ENCODE measurements at regions not wholly inside any gene's neighbourhood (a gene's known extent, or its start where the extent isn't known, plus 50 kb on each side); places are given as distances from the start of the nearest gene placed in this dataset.
"Not testable (repeated sequence)": the region's sequence is repeated elsewhere in the genome, so short reads cannot be mapped to it uniquely, and the experiment has no call there.

- Histone ChIP-seq H3K4me3 (ENCODE audit: control insufficient read depth in 1 of 7, extremely low read depth in 1 of 7, insufficient read depth in 4 of 7, low read depth in 2 of 7, low read length in 6 of 7) (no peak overlapping the region), H3K27me3 (replicated peaks in 2 of 5; ENCODE audit: control insufficient read depth in 4 of 5, insufficient read depth in 5 of 5, low read length in 4 of 5) (no peaks in the 10 kb centered on the region), H3K36me3 (ENCODE audit: control insufficient read depth in 4 of 4, insufficient read depth in 4 of 4, low read length in 3 of 4) (no peaks in the 10 kb centered on the region), H3K9me3 (ENCODE audit: control extremely low read depth in 1 of 5, control insufficient read depth in 4 of 5, insufficient read depth in 2 of 5, low read depth in 1 of 5, low read length in 4 of 5) (no peaks in the 10 kb centered on the region), H3K4me1 (ENCODE audit: control extremely low read depth in 1 of 4, control insufficient read depth in 4 of 4, insufficient read depth in 4 of 4, low read length in 3 of 4) (no peaks in the 10 kb centered on the region), H3K27ac (ENCODE audit: insufficient read depth in 1 of 2, low read depth in 1 of 2, low read length in 2 of 2, poor library complexity in 1 of 2, severe bottlenecking in 2 of 2) (no peak overlapping the region)
- ChIA-PET CTCF (no interaction called here), POLR2A (no interaction called here)
- no CpG with 5 or more reads among the region's 2 CpGs for WGBS (ENCODE audit: insufficient coverage)
- no peak for DNase-seq
Observed at GRCh38 chr14:27862684-27863083, 903.9 kb upstream of the FOXG1 start.

- no peaks in the 10 kb centered on the region for H3K36me3 ChIP-seq (ENCODE audit: control insufficient read depth in 4 of 4, insufficient read depth in 4 of 4, low read length in 3 of 4)
- 88% methylated on average over 5 of the region's 8 CpGs for WGBS (ENCODE audit: insufficient coverage)
- H3K4me3 ChIP-seq (ENCODE audit: control insufficient read depth in 1 of 7, extremely low read depth in 1 of 7, insufficient read depth in 4 of 7, low read depth in 2 of 7, low read length in 6 of 7): no peak overlapping the region
- H3K4me1 ChIP-seq (ENCODE audit: control extremely low read depth in 1 of 4, control insufficient read depth in 4 of 4, insufficient read depth in 4 of 4, low read length in 3 of 4): no peaks in the 10 kb centered on the region
- no peaks in the 10 kb centered on the region for H3K27me3 ChIP-seq (replicated peaks in 2 of 5; ENCODE audit: control insufficient read depth in 4 of 5, insufficient read depth in 5 of 5, low read length in 4 of 5)
- H3K27ac ChIP-seq (ENCODE audit: insufficient read depth in 1 of 2, low read depth in 1 of 2, low read length in 2 of 2, poor library complexity in 1 of 2, severe bottlenecking in 2 of 2): no peak overlapping the region
- no peaks in the 10 kb centered on the region for H3K9me3 ChIP-seq (ENCODE audit: control extremely low read depth in 1 of 5, control insufficient read depth in 4 of 5, insufficient read depth in 2 of 5, low read depth in 1 of 5, low read length in 4 of 5)
- DNase-seq: no peak
- ChIA-PET CTCF (no interaction called here), POLR2A (no interaction called here)
Observed at GRCh38 chr14:27863166-27863565, 903.4 kb upstream of the FOXG1 start.

- Histone ChIP-seq H3K27me3 (replicated peaks in 2 of 5; ENCODE audit: control insufficient read depth in 4 of 5, insufficient read depth in 5 of 5, low read length in 4 of 5) (no peaks in the 10 kb centered on the region), H3K4me1 (ENCODE audit: control extremely low read depth in 1 of 4, control insufficient read depth in 4 of 4, insufficient read depth in 4 of 4, low read length in 3 of 4) (no peaks in the 10 kb centered on the region), H3K27ac (ENCODE audit: insufficient read depth in 1 of 2, low read depth in 1 of 2, low read length in 2 of 2, poor library complexity in 1 of 2, severe bottlenecking in 2 of 2) (no peak overlapping the region), H3K9me3 (ENCODE audit: control extremely low read depth in 1 of 5, control insufficient read depth in 4 of 5, insufficient read depth in 2 of 5, low read depth in 1 of 5, low read length in 4 of 5) (no peaks in the 10 kb centered on the region), H3K36me3 (ENCODE audit: control insufficient read depth in 4 of 4, insufficient read depth in 4 of 4, low read length in 3 of 4) (no peaks in the 10 kb centered on the region), H3K4me3 (ENCODE audit: control insufficient read depth in 1 of 7, extremely low read depth in 1 of 7, insufficient read depth in 4 of 7, low read depth in 2 of 7, low read length in 6 of 7) (no peak overlapping the region)
- no peak for DNase-seq
- ChIA-PET CTCF (no interaction called here), POLR2A (no interaction called here)
Observed at GRCh38 chr14:27881063-27881462, 885.5 kb upstream of the FOXG1 start.

GRCh38 chr14:27881646-27882045, 884.9 kb upstream of the FOXG1 start:
- H3K27me3 ChIP-seq (replicated peaks in 2 of 5; ENCODE audit: control insufficient read depth in 4 of 5, insufficient read depth in 5 of 5, low read length in 4 of 5): no peaks in the 10 kb centered on the region
- H3K9me3 ChIP-seq (ENCODE audit: control extremely low read depth in 1 of 5, control insufficient read depth in 4 of 5, insufficient read depth in 2 of 5, low read depth in 1 of 5, low read length in 4 of 5): no peaks in the 10 kb centered on the region
- H3K27ac ChIP-seq (ENCODE audit: insufficient read depth in 1 of 2, low read depth in 1 of 2, low read length in 2 of 2, poor library complexity in 1 of 2, severe bottlenecking in 2 of 2): no peak overlapping the region
- no peaks in the 10 kb centered on the region for H3K36me3 ChIP-seq (ENCODE audit: control insufficient read depth in 4 of 4, insufficient read depth in 4 of 4, low read length in 3 of 4)
- H3K4me1 ChIP-seq (ENCODE audit: control extremely low read depth in 1 of 4, control insufficient read depth in 4 of 4, insufficient read depth in 4 of 4, low read length in 3 of 4): no peaks in the 10 kb centered on the region
- ChIA-PET POLR2A (no interaction called here), CTCF (no interaction called here)
- no peak overlapping the region for H3K4me3 ChIP-seq (ENCODE audit: control insufficient read depth in 1 of 7, extremely low read depth in 1 of 7, insufficient read depth in 4 of 7, low read depth in 2 of 7, low read length in 6 of 7)
- WGBS (ENCODE audit: insufficient coverage): 59% methylated on average over 3 of the region's 4 CpGs
- DNase-seq: no peak

- H3K4me3 ChIP-seq (ENCODE audit: control insufficient read depth in 1 of 7, extremely low read depth in 1 of 7, insufficient read depth in 4 of 7, low read depth in 2 of 7, low read length in 6 of 7): no peak overlapping the region
- POLR2A ChIA-PET: no interaction called here
- no peaks in the 10 kb centered on the region for H3K36me3 ChIP-seq (ENCODE audit: control insufficient read depth in 4 of 4, insufficient read depth in 4 of 4, low read length in 3 of 4)
- H3K27me3 ChIP-seq (replicated peaks in 2 of 5; ENCODE audit: control insufficient read depth in 4 of 5, insufficient read depth in 5 of 5, low read length in 4 of 5): no peaks in the 10 kb centered on the region
- no peak for DNase-seq
- 100% methylated on average over 1 of the region's 1 CpG for WGBS (ENCODE audit: insufficient coverage)
- H3K4me1 ChIP-seq (ENCODE audit: control extremely low read depth in 1 of 4, control insufficient read depth in 4 of 4, insufficient read depth in 4 of 4, low read length in 3 of 4): no peaks in the 10 kb centered on the region
- H3K9me3 ChIP-seq (ENCODE audit: control extremely low read depth in 1 of 5, control insufficient read depth in 4 of 5, insufficient read depth in 2 of 5, low read depth in 1 of 5, low read length in 4 of 5): no peaks in the 10 kb centered on the region
- CTCF ChIA-PET: no interaction called here
- H3K27ac ChIP-seq (ENCODE audit: insufficient read depth in 1 of 2, low read depth in 1 of 2, low read length in 2 of 2, poor library complexity in 1 of 2, severe bottlenecking in 2 of 2): no peak overlapping the region
Observed at GRCh38 chr14:27886256-27886655, 880.3 kb upstream of the FOXG1 start.

- H3K27ac ChIP-seq (ENCODE audit: insufficient read depth in 1 of 2, low read depth in 1 of 2, low read length in 2 of 2, poor library complexity in 1 of 2, severe bottlenecking in 2 of 2): no peak overlapping the region
- H3K4me1 ChIP-seq (ENCODE audit: control extremely low read depth in 1 of 4, control insufficient read depth in 4 of 4, insufficient read depth in 4 of 4, low read length in 3 of 4): no peaks in the 10 kb centered on the region
- no peaks in the 10 kb centered on the region for H3K36me3 ChIP-seq (ENCODE audit: control insufficient read depth in 4 of 4, insufficient read depth in 4 of 4, low read length in 3 of 4)
- no peak overlapping the region for H3K4me3 ChIP-seq (ENCODE audit: control insufficient read depth in 1 of 7, extremely low read depth in 1 of 7, insufficient read depth in 4 of 7, low read depth in 2 of 7, low read length in 6 of 7)
- no peak for DNase-seq
- no peaks in the 10 kb centered on the region for H3K9me3 ChIP-seq (ENCODE audit: control extremely low read depth in 1 of 5, control insufficient read depth in 4 of 5, insufficient read depth in 2 of 5, low read depth in 1 of 5, low read length in 4 of 5)
- ChIA-PET POLR2A (no interaction called here), CTCF (no interaction called here)
- WGBS (ENCODE audit: insufficient coverage): 87% methylated on average over 2 of the region's 3 CpGs
- H3K27me3 ChIP-seq (replicated peaks in 2 of 5; ENCODE audit: control insufficient read depth in 4 of 5, insufficient read depth in 5 of 5, low read length in 4 of 5): no peaks in the 10 kb centered on the region
Observed at GRCh38 chr14:27890259-27890658, 876.3 kb upstream of the FOXG1 start.

- H3K9me3 ChIP-seq (ENCODE audit: control extremely low read depth in 1 of 5, control insufficient read depth in 4 of 5, insufficient read depth in 2 of 5, low read depth in 1 of 5, low read length in 4 of 5); H3K27me3 ChIP-seq (replicated peaks in 2 of 5; ENCODE audit: control insufficient read depth in 4 of 5, insufficient read depth in 5 of 5, low read length in 4 of 5); CTCF ChIA-PET; POLR2A ChIA-PET; H3K27ac ChIP-seq (ENCODE audit: insufficient read depth in 1 of 2, low read depth in 1 of 2, low read length in 2 of 2, poor library complexity in 1 of 2, severe bottlenecking in 2 of 2); H3K36me3 ChIP-seq (ENCODE audit: control insufficient read depth in 4 of 4, insufficient read depth in 4 of 4, low read length in 3 of 4); DNase-seq; H3K4me3 ChIP-seq (ENCODE audit: control insufficient read depth in 1 of 7, extremely low read depth in 1 of 7, insufficient read depth in 4 of 7, low read depth in 2 of 7, low read length in 6 of 7); H3K4me1 ChIP-seq (ENCODE audit: control extremely low read depth in 1 of 4, control insufficient read depth in 4 of 4, insufficient read depth in 4 of 4, low read length in 3 of 4): not testable (repeated sequence)
- WGBS (ENCODE audit: insufficient coverage): 100% methylated on average over 1 of the region's 1 CpG
Observed at GRCh38 chr14:27908484-27908883, 858.1 kb upstream of the FOXG1 start.

- 100% methylated on average over 2 of the region's 3 CpGs for WGBS (ENCODE audit: insufficient coverage)
- no peak overlapping the region for H3K27ac ChIP-seq (ENCODE audit: insufficient read depth in 1 of 2, low read depth in 1 of 2, low read length in 2 of 2, poor library complexity in 1 of 2, severe bottlenecking in 2 of 2)
- no peaks in the 10 kb centered on the region for H3K4me1 ChIP-seq (ENCODE audit: control extremely low read depth in 1 of 4, control insufficient read depth in 4 of 4, insufficient read depth in 4 of 4, low read length in 3 of 4)
- no peak for DNase-seq
- ChIA-PET POLR2A (no interaction called here), CTCF (no interaction called here)
- H3K27me3 ChIP-seq (replicated peaks in 2 of 5; ENCODE audit: control insufficient read depth in 4 of 5, insufficient read depth in 5 of 5, low read length in 4 of 5): no peaks in the 10 kb centered on the region
- no peaks in the 10 kb centered on the region for H3K36me3 ChIP-seq (ENCODE audit: control insufficient read depth in 4 of 4, insufficient read depth in 4 of 4, low read length in 3 of 4)
- H3K9me3 ChIP-seq (ENCODE audit: control extremely low read depth in 1 of 5, control insufficient read depth in 4 of 5, insufficient read depth in 2 of 5, low read depth in 1 of 5, low read length in 4 of 5): no peaks in the 10 kb centered on the region
- H3K4me3 ChIP-seq (ENCODE audit: control insufficient read depth in 1 of 7, extremely low read depth in 1 of 7, insufficient read depth in 4 of 7, low read depth in 2 of 7, low read length in 6 of 7): no peak overlapping the region
Observed at GRCh38 chr14:27916326-27916725, 850.3 kb upstream of the FOXG1 start.
